K562 (cell line): ENCODE measurements at regions not wholly inside any gene's neighbourhood (a gene's known extent, or its start where the extent isn't known, plus 50 kb on each side); places are given as distances from the start of the nearest gene placed in this dataset.

Source experiments
- ATAC-seq: fragments of 200-7000 bp; cut with Tn5 transposase; 3 replicates; pipeline ENCODE4 v1.9.1; 2020; ENCODE audit warnings: moderate library complexity
- BruUV-seq: library from RNA; stranded (reverse); fragments of 400-500 nt; replicated peaks from 2 replicates; lab custom pipeline; 2021; lab: Mats Ljungman, UMichigan
- CTCF ChIA-PET: fragments of 300-600 bp; formaldehyde crosslinking; extraction: SDS; loops from one replicate; lab custom pipeline; 2021; ENCODE audit warnings: low intra/inter-chr PET ratio; lab: Yijun Ruan, JAX
- POLR2A ChIA-PET: fragments of 300-600, 350-650 bp; sonication (Branson Sonifier 250); formaldehyde crosslinking; extraction: SDS; loops from one replicate; lab custom pipeline; 2021; ENCODE audit warnings: antibody characterized with exemption, inconsistent platforms; lab: Yijun Ruan, JAX
- DNase-seq, 4 experiments: peaks; one replicate each; pipeline versions ENCODE4 v3.0.0 to v3.0.0-alpha.2; 2011 to 2018; ENCODE audit warnings: low spot score in 3 of 4, mixed read lengths in 3 of 4; ENCODE audit errors: extremely low read depth in 1 of 4
- FAIRE-seq: peaks from 2 replicates; lab custom pipeline; 2011; peaks lifted over from hg19 to GRCh38; lab: Jason Lieb, UNC
- H2AFZ ChIP-seq: 2 replicates; pipeline ENCODE4 v1.6.0; 2011; ENCODE audit warnings: low read depth, low read length, control low read depth, inconsistent platforms
- H3K27ac ChIP-seq: fragments of 200-600 bp; 3 replicates; pipeline ENCODE4 v1.8.0; 2011; ENCODE audit warnings: low read depth, mild to moderate bottlenecking, control low read depth, inconsistent platforms, low read length, moderate library complexity, mixed read lengths; ENCODE audit errors: extremely low read depth
- H3K27me3 ChIP-seq, 2 experiments: fragments of 300-600 bp in 1 of 2; 2 replicates in 1 of 2; 3 replicates in 1 of 2; pipeline versions ENCODE4 v1.6.0 to v1.8.0; 2011; ENCODE audit warnings: inconsistent platforms in 2 of 2, low read length in 2 of 2, mild to moderate bottlenecking in 1 of 2, mixed read lengths in 1 of 2, moderate library complexity in 1 of 2; ENCODE audit not compliant: control insufficient read depth in 2 of 2, insufficient read depth in 2 of 2
- H3K36me3 ChIP-seq: fragments of 300-600 bp; 3 replicates; pipeline ENCODE4 v1.8.0; 2011; ENCODE audit warnings: mild to moderate bottlenecking, low read length, inconsistent platforms; ENCODE audit not compliant: control insufficient read depth, insufficient read depth
- H3K4me1 ChIP-seq, 2 experiments: fragments of 200-600 bp in 1 of 2; replicated peaks in 1 of 2; 2 replicates in 1 of 2; 3 replicates in 1 of 2; pipeline versions ENCODE4 v1.5.1 to v1.8.0; 2011; ENCODE audit warnings: inconsistent platforms in 2 of 2, low read length in 2 of 2, mild to moderate bottlenecking in 1 of 2, mixed read lengths in 1 of 2, moderate library complexity in 1 of 2; ENCODE audit not compliant: control insufficient read depth in 2 of 2, insufficient read depth in 2 of 2
- H3K4me2 ChIP-seq: 2 replicates; pipeline ENCODE4 v1.6.1; 2011; ENCODE audit warnings: low read length, control low read depth, inconsistent platforms, mixed read lengths; ENCODE audit not compliant: insufficient read depth
- H3K4me3 ChIP-seq: fragments of 200-600 bp; sonication (generic), shearing (Covaris generic); 2 replicates; pipeline ENCODE4 v1.5.1; 2016; ENCODE audit warnings: control low read depth, inconsistent platforms
- H3K79me2 ChIP-seq: fragments of 200-600 bp; 3 replicates; pipeline ENCODE4 v1.8.0; 2011; ENCODE audit warnings: low read length, inconsistent platforms; ENCODE audit not compliant: control insufficient read depth, insufficient read depth
- H3K9ac ChIP-seq, 2 experiments: 2 replicates each; pipeline versions ENCODE4 v1.6.0 to v1.6.1; 2011; ENCODE audit warnings: low read depth in 2 of 2, low read length in 2 of 2, control low read depth in 1 of 2, inconsistent platforms in 1 of 2, mild to moderate bottlenecking in 1 of 2, mixed read lengths in 1 of 2; ENCODE audit not compliant: insufficient read depth in 1 of 2
- H3K9me1 ChIP-seq: one replicate; pipeline ENCODE4 v1.6.0; 2011; ENCODE audit warnings: inconsistent platforms, mild to moderate bottlenecking, low read length, moderate library complexity; ENCODE audit not compliant: control insufficient read depth, insufficient read depth
- H3K9me3 ChIP-seq: replicated peaks from 2 replicates; pipeline ENCODE4 v1.5.1; 2011; ENCODE audit warnings: low read depth, low read length, inconsistent platforms; ENCODE audit not compliant: control insufficient read depth, insufficient read depth
- H4K20me1 ChIP-seq: replicated peaks from 2 replicates; pipeline ENCODE4 v1.6.1; 2011; ENCODE audit warnings: low read length, inconsistent platforms, mixed read lengths; ENCODE audit not compliant: control insufficient read depth, insufficient read depth
- KHSRP ChIP-seq: fragments of 450-650 bp; IDR thresholded peaks from 2 replicates; pipeline ENCODE4 v1.6.1; 2017
- POLR2A ChIP-seq: fragments of 450-650 bp; conservative IDR thresholded peaks from 2 replicates; pipeline ENCODE4 v1.6.1; 2016
- TCF7L2 ChIP-seq: fragments of 150-350 bp; IDR thresholded peaks from 2 replicates; pipeline ENCODE4 v1.6.1; 2016; ENCODE audit warnings: low read depth, mild to moderate bottlenecking, low read length, moderate library complexity
- ZNF197 ChIP-seq: fragments of 200-800 bp; sonication (Bioruptor generic); IDR thresholded peaks from 2 replicates; pipeline ENCODE4 v1.6.1; 2016; ENCODE audit warnings: low read depth, missing genetic modification characterization, missing compliant biosample characterization
- ZZZ3 ChIP-seq: fragments of 450-650 bp; IDR thresholded peaks from 2 replicates; pipeline ENCODE4 v1.6.1; 2016; ENCODE audit warnings: antibody characterized with exemption, mild to moderate bottlenecking, moderate library complexity
- WGBS: fragments of 100-300 bp; shearing (Covaris generic); methylation state at CpG from one replicate; pipeline ENCODE4 v1.1.6; 2016; ENCODE audit warnings: low coverage, mixed read lengths; ENCODE audit not compliant: insufficient coverage; ENCODE audit errors: missing lambda C conversion rate; 5-methylcytosine and 5-hydroxymethylcytosine counted together
- in situ Hi-C: fragments of 300-500 bp; cut with MboI; formaldehyde crosslinking; loops from 4 replicates; pipeline ENCODE4 v1.15.0; 2018; ENCODE audit warnings: inconsistent platforms, mixed read lengths
- intact Hi-C: fragments of 100-400 bp; cut with micrococcal nuclease; formaldehyde crosslinking; loops from 2 replicates; pipeline ENCODE4 v1.14.2; 2022
- TF ChIP-seq, protein P1 (sequence below): fragments of 450-650 bp; IDR thresholded peaks from 2 replicates; pipeline ENCODE4 v1.6.1; 2016; ENCODE audit warnings: borderline replicate concordance
- TF ChIP-seq, protein P2 (sequence below): IDR thresholded peaks from 2 replicates; pipeline ENCODE4 v1.6.1; 2011; ENCODE audit not compliant: insufficient read length; ENCODE audit errors: extremely low read depth
- TF ChIP-seq, protein P3 (sequence below), 2 experiments: IDR thresholded peaks in 1 of 2; conservative IDR thresholded peaks in 1 of 2; 2 replicates each; pipeline ENCODE4 v1.6.1; 2016; ENCODE audit warnings: low read depth in 2 of 2, mild to moderate bottlenecking in 1 of 2, missing compliant biosample characterization in 1 of 2, missing genetic modification characterization in 1 of 2, moderate library complexity in 1 of 2

DNA sequence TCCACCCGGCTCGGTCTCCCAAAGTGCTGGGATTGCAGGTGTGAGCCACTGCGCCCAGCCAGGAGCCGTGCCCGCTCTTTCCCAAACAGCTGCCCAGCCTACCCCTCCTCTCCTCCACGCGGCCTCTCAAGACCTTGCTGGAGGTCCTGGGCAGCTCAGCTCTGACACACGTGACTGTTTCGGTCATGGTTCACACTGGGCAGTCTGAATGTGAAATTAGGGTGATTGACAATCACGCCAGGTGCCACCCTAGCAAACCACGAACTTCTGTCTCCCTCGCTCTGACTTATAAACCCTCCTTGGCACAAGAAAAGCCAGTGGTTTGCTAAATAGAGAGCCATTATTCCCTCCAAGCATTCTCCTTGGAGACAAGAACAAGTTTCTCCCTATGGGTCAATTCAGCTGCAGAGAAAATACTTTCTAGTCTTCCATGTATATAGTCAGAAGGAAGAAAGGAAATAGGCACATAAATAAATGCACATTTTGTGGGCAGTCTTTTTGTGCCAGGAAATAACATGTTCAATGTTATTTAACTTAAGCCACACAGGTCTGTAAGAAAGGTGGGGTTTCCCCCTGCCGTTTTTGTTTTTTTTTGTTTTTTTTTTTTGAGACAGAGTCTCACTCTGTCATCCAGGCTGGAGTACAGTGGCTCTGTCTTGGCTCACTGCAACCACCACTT is 121.9 kb upstream of the MEF2A start:
- no peak for DNase-seq
- intact Hi-C loops, result no loop called here
- H3K4me2 ChIP-seq, result no peak overlapping the region
- no TSS peak for BruUV-seq
- in situ Hi-C loops, result no loop called here
- H3K4me1 ChIP-seq, result peaks cover 0 to 8% of the 10 kb centered on the region in 2 experiments; a peak in 2 of 5 replicates
- H3K27ac ChIP-seq, result no peak overlapping the region
- no peaks in the 10 kb centered on the region for H3K9me1 ChIP-seq
- H2AFZ ChIP-seq, result no peak overlapping the region
- H3K9ac ChIP-seq, result no peak overlapping the region
- ChIA-PET POLR2A (interaction anchor here (0.6 to 1.0 kb wide), 2 partner anchors 13 to 257 kb away, joined by 3 read pairs; no protein-coding TSS in a partner anchor), CTCF (no interaction called here)
- no peaks in the 10 kb centered on the region for H3K9me3 ChIP-seq
- peaks cover 6% of the 10 kb centered on the region; the same call in 1 of the 2 replicates for H4K20me1 ChIP-seq
- 0% methylated on average over 10 of the region's 13 CpGs for WGBS
- H3K36me3 ChIP-seq, result no peaks in the 10 kb centered on the region
- ATAC-seq, result no peak
- peaks cover 24 to 80% of the 10 kb centered on the region in 2 experiments for H3K27me3 ChIP-seq
- no peak for FAIRE-seq
- H3K4me3 ChIP-seq, result no peak overlapping the region
- TF ChIP-seq, protein P1, sequence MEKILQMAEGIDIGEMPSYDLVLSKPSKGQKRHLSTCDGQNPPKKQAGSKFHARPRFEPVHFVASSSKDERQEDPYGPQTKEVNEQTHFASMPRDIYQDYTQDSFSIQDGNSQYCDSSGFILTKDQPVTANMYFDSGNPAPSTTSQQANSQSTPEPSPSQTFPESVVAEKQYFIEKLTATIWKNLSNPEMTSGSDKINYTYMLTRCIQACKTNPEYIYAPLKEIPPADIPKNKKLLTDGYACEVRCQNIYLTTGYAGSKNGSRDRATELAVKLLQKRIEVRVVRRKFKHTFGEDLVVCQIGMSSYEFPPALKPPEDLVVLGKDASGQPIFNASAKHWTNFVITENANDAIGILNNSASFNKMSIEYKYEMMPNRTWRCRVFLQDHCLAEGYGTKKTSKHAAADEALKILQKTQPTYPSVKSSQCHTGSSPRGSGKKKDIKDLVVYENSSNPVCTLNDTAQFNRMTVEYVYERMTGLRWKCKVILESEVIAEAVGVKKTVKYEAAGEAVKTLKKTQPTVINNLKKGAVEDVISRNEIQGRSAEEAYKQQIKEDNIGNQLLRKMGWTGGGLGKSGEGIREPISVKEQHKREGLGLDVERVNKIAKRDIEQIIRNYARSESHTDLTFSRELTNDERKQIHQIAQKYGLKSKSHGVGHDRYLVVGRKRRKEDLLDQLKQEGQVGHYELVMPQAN, result no peak
- TF ChIP-seq KHSRP (no peak), ZZZ3 (no peak), POLR2A (no peak), TCF7L2 (no peak), ZNF197 (CRISPR knock-in tag) (no peak)
- TF ChIP-seq, protein P2, sequence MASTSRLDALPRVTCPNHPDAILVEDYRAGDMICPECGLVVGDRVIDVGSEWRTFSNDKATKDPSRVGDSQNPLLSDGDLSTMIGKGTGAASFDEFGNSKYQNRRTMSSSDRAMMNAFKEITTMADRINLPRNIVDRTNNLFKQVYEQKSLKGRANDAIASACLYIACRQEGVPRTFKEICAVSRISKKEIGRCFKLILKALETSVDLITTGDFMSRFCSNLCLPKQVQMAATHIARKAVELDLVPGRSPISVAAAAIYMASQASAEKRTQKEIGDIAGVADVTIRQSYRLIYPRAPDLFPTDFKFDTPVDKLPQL, result no peak
- TF ChIP-seq, protein P3, sequence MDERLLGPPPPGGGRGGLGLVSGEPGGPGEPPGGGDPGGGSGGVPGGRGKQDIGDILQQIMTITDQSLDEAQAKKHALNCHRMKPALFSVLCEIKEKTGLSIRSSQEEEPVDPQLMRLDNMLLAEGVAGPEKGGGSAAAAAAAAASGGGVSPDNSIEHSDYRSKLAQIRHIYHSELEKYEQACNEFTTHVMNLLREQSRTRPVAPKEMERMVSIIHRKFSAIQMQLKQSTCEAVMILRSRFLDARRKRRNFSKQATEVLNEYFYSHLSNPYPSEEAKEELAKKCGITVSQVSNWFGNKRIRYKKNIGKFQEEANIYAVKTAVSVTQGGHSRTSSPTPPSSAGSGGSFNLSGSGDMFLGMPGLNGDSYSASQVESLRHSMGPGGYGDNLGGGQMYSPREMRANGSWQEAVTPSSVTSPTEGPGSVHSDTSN (CRISPR knock-in tag; IDR thresholded peaks at IDR 0.05; ENCODE audit: low read depth), result no peak
- TF ChIP-seq, protein P3 (tag; conservative IDR thresholded peaks at IDR 0.05; ENCODE audit: low read depth), result no peak
- TF ChIP-seq, all 486 proteins: peak for 0
- no peaks in the 10 kb centered on the region for H3K79me2 ChIP-seq
